Ishikawa (cell line): ENCODE measurements at regions not wholly inside any gene's neighbourhood (a gene's known extent, or its start where the extent isn't known, plus 50 kb on each side); places are given as distances from the start of the nearest gene placed in this dataset.

Experiments
- CEBPB ChIP-seq: IDR thresholded peaks from 2 replicates; pipeline ENCODE4 v1.6.1; 2012
- CREB1 ChIP-seq: IDR thresholded peaks from 2 replicates; pipeline ENCODE4 v1.6.1; 2012; ENCODE audit warnings: low read depth
- EGR1 ChIP-seq: IDR thresholded peaks from 2 replicates; pipeline ENCODE4 v1.6.1; 2012
- EP300 ChIP-seq: IDR thresholded peaks from 2 replicates; pipeline ENCODE4 v1.6.1; 2012; ENCODE audit warnings: borderline replicate concordance
- FOXM1 ChIP-seq: IDR thresholded peaks from 2 replicates; pipeline ENCODE4 v1.6.1; 2012; ENCODE audit warnings: low read depth, borderline replicate concordance
- NFIC ChIP-seq: IDR thresholded peaks from 2 replicates; pipeline ENCODE4 v1.6.1; 2012
- RAD21 ChIP-seq: IDR thresholded peaks from 2 replicates; pipeline ENCODE4 v1.6.1; 2012; ENCODE audit warnings: low read depth
- TAF1 ChIP-seq: IDR thresholded peaks from 2 replicates; pipeline ENCODE4 v1.6.1; 2012; ENCODE audit warnings: low read depth, mild to moderate bottlenecking
- TCF12 ChIP-seq: IDR thresholded peaks from 2 replicates; pipeline ENCODE4 v1.6.1; 2012; ENCODE audit warnings: low read depth
- TEAD4 ChIP-seq: IDR thresholded peaks from 2 replicates; pipeline ENCODE4 v1.6.1; 2012
- YY1 ChIP-seq: IDR thresholded peaks from 2 replicates; pipeline ENCODE4 v1.6.1; 2012; ENCODE audit warnings: low read depth
- ZBTB7A ChIP-seq: IDR thresholded peaks from 2 replicates; pipeline ENCODE4 v1.6.1; 2012; ENCODE audit warnings: low read depth
- TF ChIP-seq, protein P1 (sequence below): IDR thresholded peaks from 2 replicates; pipeline ENCODE4 v1.6.1; 2012
- TF ChIP-seq, protein P2 (sequence below): IDR thresholded peaks from 2 replicates; pipeline ENCODE4 v1.6.1; 2012
- TF ChIP-seq, protein P3 (sequence below): IDR thresholded peaks from 2 replicates; pipeline ENCODE4 v1.6.1; 2012; ENCODE audit warnings: low read depth, mild to moderate bottlenecking

DNA sequence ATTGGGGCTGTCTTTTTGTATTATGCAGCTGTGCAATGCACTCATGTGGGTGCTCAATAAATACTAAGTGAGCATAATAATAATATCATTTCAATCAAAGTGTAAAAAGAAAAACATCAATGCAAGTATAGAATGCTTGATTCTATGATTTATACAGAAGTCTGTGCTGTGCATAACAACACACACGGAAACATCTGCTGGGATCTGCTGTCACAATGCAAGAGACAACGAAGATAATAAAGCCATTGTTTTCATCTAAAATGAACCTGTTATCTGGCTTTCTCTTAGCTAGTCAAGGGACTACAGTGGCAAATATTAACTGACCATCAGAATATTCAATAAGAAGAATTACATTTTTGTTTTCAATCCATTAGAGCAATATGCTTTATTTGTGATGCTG is 1156.9 kb upstream of the MAP3K7 start:
- TF ChIP-seq, protein P1, sequence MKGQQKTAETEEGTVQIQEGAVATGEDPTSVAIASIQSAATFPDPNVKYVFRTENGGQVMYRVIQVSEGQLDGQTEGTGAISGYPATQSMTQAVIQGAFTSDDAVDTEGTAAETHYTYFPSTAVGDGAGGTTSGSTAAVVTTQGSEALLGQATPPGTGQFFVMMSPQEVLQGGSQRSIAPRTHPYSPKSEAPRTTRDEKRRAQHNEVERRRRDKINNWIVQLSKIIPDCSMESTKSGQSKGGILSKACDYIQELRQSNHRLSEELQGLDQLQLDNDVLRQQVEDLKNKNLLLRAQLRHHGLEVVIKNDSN: no peak
- TF ChIP-seq TEAD4 (no peak), ZBTB7A (no peak), EP300 (no peak), EGR1 (no peak), NFIC (no peak), FOXM1 (no peak)

DNA sequence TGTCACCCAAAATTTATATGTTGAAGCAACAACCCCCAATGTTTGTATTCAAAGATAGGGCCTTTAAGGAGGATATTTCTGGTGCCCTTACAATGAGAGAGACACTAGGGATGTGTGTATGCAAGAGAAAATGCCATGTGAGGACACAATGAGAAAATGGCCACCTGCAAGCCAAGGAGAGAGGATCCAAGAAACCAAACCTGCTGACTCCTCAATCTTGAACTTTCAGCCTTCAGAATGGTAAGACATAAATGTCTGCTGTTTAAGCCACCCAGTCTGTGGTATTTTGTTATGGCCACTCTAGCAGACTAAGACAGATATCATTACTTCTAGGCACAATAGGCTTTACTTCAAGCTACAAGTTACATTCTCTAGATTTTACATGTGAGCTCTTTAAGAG is 1145.1 kb upstream of the MAP3K7 start:
- TF ChIP-seq TCF12: no peak
- TF ChIP-seq, protein P1: no peak

DNA sequence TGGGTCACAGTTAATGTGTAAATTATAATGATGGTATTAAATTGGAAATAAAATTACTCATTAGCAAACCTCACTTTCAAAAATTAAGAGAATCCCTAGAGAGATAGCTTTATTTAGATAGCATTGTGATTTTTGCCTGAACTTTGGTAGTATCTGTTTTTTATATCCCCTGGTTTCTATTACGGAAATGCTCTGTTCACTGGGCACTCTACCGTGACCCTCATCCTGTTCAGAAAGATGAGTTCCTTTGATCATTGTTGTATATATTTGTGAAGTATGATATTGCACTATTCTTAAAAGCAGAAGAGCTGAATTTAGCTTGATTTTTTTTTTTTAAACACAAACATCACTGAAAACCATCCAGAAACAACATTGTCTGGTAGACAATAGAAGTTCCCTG is 1143.8 kb upstream of the MAP3K7 start:
- no peak for TF ChIP-seq FOXM1
- TF ChIP-seq EP300: no peak
- no peak for TF ChIP-seq YY1
- TF ChIP-seq TEAD4: no peak

DNA sequence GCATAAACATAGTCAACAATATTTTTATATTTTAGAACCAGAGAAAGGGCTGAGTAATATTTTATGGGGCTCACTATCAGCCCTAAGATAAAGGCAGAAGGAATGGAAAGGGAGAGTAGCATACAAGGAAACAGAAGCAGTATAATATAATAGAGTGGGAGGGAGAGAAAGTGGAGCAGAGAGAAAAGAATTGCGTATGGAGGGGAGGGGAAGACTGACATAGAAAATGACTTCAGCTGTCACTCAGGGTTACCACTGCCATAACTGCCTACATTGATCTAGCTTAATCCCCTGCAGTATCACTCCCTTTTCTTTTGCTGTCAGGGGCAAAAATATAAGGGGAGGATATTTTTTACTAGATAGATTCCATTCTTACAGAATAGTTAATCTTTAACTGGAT is 1133.5 kb upstream of the MAP3K7 start:
- TF ChIP-seq, protein P2, sequence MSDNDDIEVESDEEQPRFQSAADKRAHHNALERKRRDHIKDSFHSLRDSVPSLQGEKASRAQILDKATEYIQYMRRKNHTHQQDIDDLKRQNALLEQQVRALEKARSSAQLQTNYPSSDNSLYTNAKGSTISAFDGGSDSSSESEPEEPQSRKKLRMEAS: no peak
- no peak for TF ChIP-seq CEBPB
- no peak for TF ChIP-seq EP300
- no peak for TF ChIP-seq ZBTB7A
- TF ChIP-seq YY1: no peak
- TF ChIP-seq TEAD4: no peak
- no peak for TF ChIP-seq EGR1
- TF ChIP-seq CREB1: no peak
- TF ChIP-seq, protein P1: no peak
- TF ChIP-seq RAD21: no peak
- no peak for TF ChIP-seq TAF1
- TF ChIP-seq, protein P3, sequence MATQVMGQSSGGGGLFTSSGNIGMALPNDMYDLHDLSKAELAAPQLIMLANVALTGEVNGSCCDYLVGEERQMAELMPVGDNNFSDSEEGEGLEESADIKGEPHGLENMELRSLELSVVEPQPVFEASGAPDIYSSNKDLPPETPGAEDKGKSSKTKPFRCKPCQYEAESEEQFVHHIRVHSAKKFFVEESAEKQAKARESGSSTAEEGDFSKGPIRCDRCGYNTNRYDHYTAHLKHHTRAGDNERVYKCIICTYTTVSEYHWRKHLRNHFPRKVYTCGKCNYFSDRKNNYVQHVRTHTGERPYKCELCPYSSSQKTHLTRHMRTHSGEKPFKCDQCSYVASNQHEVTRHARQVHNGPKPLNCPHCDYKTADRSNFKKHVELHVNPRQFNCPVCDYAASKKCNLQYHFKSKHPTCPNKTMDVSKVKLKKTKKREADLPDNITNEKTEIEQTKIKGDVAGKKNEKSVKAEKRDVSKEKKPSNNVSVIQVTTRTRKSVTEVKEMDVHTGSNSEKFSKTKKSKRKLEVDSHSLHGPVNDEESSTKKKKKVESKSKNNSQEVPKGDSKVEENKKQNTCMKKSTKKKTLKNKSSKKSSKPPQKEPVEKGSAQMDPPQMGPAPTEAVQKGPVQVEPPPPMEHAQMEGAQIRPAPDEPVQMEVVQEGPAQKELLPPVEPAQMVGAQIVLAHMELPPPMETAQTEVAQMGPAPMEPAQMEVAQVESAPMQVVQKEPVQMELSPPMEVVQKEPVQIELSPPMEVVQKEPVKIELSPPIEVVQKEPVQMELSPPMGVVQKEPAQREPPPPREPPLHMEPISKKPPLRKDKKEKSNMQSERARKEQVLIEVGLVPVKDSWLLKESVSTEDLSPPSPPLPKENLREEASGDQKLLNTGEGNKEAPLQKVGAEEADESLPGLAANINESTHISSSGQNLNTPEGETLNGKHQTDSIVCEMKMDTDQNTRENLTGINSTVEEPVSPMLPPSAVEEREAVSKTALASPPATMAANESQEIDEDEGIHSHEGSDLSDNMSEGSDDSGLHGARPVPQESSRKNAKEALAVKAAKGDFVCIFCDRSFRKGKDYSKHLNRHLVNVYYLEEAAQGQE: no peak
- TF ChIP-seq FOXM1: no peak

DNA sequence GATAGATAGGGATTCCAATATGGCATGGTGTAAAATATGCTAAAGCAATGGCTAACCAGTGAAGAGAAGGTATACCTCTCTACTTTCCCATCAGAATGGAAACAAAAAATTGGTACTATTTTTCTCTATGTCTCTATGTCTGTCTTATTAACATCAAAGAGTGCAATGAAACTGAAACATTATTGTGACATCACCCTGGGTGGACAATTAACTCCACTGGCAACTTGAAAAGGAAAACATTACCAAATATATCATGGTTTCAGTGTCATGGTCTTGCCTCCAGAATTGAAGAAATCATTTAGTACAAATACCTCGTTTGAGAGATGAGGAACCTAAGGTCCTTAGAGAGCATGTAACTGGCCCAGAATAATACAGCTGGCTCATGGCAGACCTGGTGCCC is 1132.5 kb upstream of the MAP3K7 start:
- no peak for TF ChIP-seq RAD21
- TF ChIP-seq, protein P1: no peak
- no peak for TF ChIP-seq EGR1
- TF ChIP-seq CREB1: no peak
- no peak for TF ChIP-seq TEAD4
- TF ChIP-seq CEBPB: no peak
- TF ChIP-seq TAF1: no peak
- TF ChIP-seq FOXM1: no peak
- no peak for TF ChIP-seq EP300
- TF ChIP-seq TCF12: no peak
- TF ChIP-seq, protein P3: no peak
- TF ChIP-seq, protein P2: no peak
- TF ChIP-seq NFIC: no peak
- no peak for TF ChIP-seq ZBTB7A
- TF ChIP-seq YY1: no peak

DNA sequence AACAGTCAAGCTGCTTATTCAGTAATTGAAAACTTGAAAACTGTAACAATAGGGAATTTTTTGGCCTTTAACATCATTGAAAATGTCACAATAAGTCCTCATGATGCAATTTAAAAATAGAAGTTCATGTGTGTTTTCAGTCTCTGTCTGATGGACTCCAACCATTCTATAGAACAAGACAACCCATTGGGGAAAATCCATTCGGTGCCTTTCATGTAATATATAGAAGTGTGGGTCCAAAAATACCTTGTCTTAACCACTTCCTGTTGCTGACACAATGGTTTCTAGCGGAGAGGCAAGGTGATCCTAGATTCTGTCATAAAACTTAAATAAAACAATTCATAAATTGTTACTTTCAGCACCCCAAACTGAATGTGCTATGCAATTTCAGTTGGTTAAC is 1131.3 kb upstream of the MAP3K7 start:
- no peak for TF ChIP-seq YY1
